ENCODE measurements at regions not wholly inside any gene's neighbourhood (a gene's known extent, or its start where the extent isn't known, plus 50 kb on each side); places are given as distances from the start of the nearest gene placed in this dataset.

DNA sequence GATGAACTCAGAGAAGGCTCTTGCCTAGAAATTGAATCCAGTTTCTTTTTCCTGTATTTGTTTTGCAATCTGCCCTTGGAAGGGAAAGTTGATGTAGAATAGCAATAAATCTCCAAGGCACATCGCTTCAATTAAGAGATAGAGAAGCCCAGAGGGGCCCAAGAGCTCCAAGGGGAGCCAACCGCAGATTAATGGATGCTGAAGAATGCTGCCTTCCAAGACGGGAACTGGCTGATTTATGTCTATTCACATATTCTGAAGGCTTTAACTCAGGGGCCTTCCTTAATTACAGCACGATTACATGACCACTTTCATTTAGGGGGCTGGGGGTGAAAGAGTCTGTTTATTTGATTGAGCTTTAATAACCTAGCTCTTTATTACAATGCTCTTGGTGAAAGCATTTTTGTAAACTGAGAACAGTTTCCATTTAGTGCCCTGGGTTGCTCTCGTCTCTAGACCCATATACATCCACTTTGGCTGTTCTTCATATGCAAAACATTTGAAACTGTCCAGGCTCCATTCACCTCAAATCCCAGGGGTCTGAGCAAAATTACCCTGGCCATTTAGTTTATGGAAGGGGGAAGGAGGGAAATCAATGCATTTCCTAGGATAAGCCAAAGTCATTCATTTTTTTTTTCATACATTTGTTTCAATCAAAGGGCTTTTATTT is 87.4 kb upstream of the CLDN14 start:
- Mint-ChIP-seq H3K9me3 (peaks cover 0 to 3% (median 0%) of the 10 kb centered on the region in 3 donors), H3K27ac (no peak overlapping the region), H3K27me3 (peaks cover 20% of the 10 kb centered on the region), H3K4me1 (no peaks in the 10 kb centered on the region), H3K36me3 (no peaks in the 10 kb centered on the region), H3K4me3 (no peak overlapping the region)

DNA sequence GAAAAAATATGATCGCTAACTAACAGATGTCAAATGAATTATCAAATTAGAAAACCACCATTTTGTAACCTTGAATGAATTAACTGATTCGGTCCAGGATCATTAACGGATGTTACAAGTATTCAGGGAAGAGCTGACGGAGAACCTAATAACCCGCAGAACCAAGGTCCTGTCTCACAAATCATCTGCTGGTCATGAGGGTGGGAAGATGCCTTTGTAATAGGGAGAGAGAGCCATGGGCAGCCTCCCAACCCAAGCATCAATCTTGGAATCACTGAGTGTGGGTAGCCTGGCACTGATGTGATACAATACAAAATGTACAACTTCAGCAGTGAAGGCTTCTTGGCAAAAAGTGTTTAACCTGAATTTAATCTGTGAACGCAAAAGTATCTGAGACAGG is 89.6 kb upstream of the CLDN14 start:
- H3K4me1 Mint-ChIP-seq = no peaks in the 10 kb centered on the region
- peaks cover 17% of the 10 kb centered on the region for H3K27me3 Mint-ChIP-seq
- H3K4me3 Mint-ChIP-seq = no peak overlapping the region
- no peak overlapping the region for H3K27ac Mint-ChIP-seq
- H3K36me3 Mint-ChIP-seq = no peaks in the 10 kb centered on the region
- peaks cover 0 to under 1% (median 0%) of the 10 kb centered on the region in 3 donors for H3K9me3 Mint-ChIP-seq

DNA sequence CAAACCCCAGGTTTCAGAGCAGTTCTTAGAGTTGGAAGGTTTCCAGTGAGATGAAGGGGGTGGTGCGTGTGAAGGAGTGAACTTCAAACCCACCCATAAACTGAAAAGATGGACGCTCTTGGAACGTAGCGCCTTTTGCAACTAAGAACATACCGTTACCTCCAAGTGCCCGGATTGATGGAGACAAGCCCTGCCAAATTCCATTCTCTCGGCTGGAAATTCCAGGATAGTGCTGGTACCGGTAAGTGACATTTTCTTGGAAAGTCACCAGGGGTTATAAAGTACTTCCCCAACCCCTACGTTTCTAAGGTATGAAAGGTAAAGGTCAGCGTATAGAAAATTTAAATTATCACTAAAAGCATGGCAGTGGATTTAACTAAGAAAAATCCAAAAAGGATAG is 91.6 kb upstream of the CLDN14 start:
- Mint-ChIP-seq H3K9me3 (no peaks in the 10 kb centered on the region), H3K36me3 (no peaks in the 10 kb centered on the region), H3K27me3 (peaks cover 9% of the 10 kb centered on the region), H3K4me1 (no peaks in the 10 kb centered on the region), H3K27ac (no peak overlapping the region), H3K4me3 (no peak overlapping the region)

DNA sequence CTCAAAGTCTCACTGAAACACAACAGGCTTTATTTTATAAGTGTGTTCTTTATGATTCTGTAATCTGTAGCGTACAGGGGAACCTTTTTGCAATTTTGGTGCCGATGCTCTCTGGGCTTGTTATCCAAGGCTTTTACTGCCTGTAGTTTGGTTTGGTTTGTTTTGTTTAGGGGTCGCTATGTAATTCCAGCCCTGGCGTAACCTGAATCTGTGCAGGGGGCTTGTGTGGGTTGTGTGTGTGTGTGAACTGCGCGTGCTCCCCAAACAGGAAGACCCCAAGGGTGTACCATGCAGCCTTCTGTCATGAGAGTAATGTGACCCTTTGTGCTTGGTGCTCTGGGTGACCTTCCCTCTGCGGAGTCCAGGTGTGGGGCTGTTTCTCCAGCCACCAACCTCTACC is 92.1 kb upstream of the CLDN14 start:
- no peaks in the 10 kb centered on the region for H3K9me3 Mint-ChIP-seq
- H3K36me3 Mint-ChIP-seq = no peaks in the 10 kb centered on the region
- H3K27me3 Mint-ChIP-seq = peaks cover 7% of the 10 kb centered on the region
- H3K4me1 Mint-ChIP-seq = peaks cover 0 to 3% (median 0%) of the 10 kb centered on the region in 3 donors
- no peak overlapping the region for H3K4me3 Mint-ChIP-seq
- no peak overlapping the region for H3K27ac Mint-ChIP-seq

DNA sequence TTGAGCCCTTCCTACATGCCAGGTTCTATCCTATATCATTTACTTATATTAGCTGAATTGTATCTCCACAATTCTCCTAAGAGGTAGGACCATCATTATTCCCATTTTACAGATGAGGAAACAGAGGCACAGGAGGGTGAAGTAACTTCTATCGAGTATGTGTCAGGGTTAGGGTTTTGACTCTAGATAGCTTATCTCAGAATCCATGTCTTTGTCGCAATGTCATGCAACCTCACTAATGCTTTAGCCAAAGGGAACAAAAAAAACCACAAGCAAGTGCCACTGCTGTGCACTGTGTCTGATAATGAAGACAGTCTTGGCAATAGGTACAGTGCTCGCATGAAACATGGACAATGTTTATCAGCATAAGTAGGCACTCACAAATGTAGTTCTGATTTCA is 95.4 kb upstream of the CLDN14 start:
- no peaks in the 10 kb centered on the region for H3K27me3 Mint-ChIP-seq
- no peaks in the 10 kb centered on the region for H3K36me3 Mint-ChIP-seq
- no peak overlapping the region for H3K27ac Mint-ChIP-seq
- H3K4me1 Mint-ChIP-seq = peaks cover 0 to 3% (median 0%) of the 10 kb centered on the region in 3 donors
- no peaks in the 10 kb centered on the region for H3K9me3 Mint-ChIP-seq
- H3K4me3 Mint-ChIP-seq = no peak overlapping the region

DNA sequence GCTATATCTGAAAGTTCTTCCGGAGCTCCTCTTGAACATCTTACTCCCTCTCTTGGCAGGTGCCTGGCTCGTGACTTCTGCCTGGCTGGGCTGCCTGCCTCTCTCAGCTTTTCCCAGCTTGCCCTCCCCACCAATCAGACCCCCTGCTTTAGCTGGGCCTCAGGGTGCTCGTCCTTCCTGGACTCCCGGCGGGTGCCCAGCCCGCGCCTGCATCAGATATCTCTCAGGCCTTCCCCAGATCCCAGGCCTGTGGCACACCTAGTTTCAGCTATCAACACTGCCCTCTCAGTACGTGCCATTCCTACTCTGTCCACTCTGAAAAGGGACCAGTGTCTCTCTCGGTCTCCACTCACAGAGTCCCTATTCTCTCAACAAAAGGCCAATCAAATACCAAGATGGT is 96.5 kb upstream of the CLDN14 start:
- Mint-ChIP-seq H3K9me3 (no peaks in the 10 kb centered on the region), H3K4me3 (no peak overlapping the region)

DNA sequence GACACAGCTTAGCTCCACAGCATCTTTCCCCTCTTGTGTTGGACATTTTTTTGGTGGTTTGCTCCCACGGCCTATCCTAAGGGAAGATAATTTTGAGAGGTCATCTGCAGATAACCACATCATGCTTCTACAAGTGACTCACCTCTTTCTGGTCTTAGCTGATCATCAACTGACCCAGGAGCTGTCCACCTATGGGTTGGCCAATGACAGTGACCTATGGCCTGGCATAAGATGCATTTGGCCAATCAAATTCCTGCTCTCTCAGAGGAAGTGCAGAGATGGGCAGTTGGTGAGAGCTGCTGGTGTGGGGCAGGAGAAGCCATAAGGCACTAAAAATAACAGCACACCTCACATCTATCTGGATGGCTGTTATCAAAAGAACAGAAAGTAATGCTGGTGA is 100.0 kb upstream of the CLDN14 start:
- Mint-ChIP-seq H3K4me3 (no peak overlapping the region), H3K27ac (no peak overlapping the region), H3K36me3 (no peaks in the 10 kb centered on the region), H3K4me1 (peaks cover 0 to 3% (median under 1%) of the 10 kb centered on the region in 3 donors), H3K9me3 (no peaks in the 10 kb centered on the region), H3K27me3 (peaks cover 4% of the 10 kb centered on the region)

More for the DNA sequence above, 96.5 kb upstream of the CLDN14 start:
- H3K4me1 Mint-ChIP-seq = peaks cover 0 to 3% (median 0%) of the 10 kb centered on the region in 3 donors
- no peaks in the 10 kb centered on the region for H3K36me3 Mint-ChIP-seq
- H3K27me3 Mint-ChIP-seq = peaks cover 2% of the 10 kb centered on the region
- H3K27ac Mint-ChIP-seq = no peak overlapping the region

DNA sequence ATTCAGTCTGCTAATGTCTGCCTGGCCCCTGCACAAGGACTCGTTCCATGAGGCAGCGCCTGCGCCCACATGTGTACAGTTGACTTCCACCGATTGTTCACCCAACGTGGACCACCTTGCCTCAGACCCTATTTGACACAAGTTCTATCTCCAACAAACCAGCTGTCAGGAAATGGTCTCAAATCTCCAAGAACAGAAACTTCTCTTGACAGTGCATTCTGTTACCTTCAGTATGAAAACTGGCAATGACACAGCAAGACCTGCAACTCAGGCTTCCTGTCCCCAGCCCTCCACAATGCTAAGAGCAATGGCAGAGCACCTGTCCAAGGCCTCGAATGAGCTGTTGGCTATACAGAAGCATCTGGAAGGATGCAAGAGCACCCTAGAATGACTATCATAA is 102.3 kb upstream of the CLDN14 start:
- Mint-ChIP-seq H3K4me1 (peaks cover 0 to 4% (median 0%) of the 10 kb centered on the region in 3 donors), H3K36me3 (no peaks in the 10 kb centered on the region), H3K9me3 (no peaks in the 10 kb centered on the region), H3K27ac (peak overlapping the region in 1 of 3 donors; percentile 67), H3K4me3 (no peak overlapping the region), H3K27me3 (peaks cover 4% of the 10 kb centered on the region)

DNA sequence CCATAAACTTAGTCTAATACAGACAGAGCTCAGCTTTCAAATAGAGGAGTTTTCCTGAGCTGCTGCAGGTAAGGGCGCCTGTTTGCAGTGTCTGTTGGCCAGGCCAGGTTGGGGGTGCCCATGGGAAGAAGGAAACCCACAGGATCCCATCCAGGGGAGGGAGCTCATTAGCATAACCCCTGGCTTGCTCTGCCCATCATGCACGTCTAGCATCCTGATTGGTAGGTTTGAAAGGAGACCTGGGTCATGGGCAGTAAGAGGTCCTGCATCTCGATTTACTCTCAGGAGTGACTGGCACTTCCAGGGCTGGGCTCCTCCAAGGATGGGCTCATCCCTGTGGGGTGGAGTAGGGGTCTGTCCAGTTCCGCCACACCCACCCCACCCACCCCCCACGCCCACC is 103.7 kb upstream of the CLDN14 start:
- peaks cover 0 to 4% (median 0%) of the 10 kb centered on the region in 3 donors for H3K4me1 Mint-ChIP-seq

DNA sequence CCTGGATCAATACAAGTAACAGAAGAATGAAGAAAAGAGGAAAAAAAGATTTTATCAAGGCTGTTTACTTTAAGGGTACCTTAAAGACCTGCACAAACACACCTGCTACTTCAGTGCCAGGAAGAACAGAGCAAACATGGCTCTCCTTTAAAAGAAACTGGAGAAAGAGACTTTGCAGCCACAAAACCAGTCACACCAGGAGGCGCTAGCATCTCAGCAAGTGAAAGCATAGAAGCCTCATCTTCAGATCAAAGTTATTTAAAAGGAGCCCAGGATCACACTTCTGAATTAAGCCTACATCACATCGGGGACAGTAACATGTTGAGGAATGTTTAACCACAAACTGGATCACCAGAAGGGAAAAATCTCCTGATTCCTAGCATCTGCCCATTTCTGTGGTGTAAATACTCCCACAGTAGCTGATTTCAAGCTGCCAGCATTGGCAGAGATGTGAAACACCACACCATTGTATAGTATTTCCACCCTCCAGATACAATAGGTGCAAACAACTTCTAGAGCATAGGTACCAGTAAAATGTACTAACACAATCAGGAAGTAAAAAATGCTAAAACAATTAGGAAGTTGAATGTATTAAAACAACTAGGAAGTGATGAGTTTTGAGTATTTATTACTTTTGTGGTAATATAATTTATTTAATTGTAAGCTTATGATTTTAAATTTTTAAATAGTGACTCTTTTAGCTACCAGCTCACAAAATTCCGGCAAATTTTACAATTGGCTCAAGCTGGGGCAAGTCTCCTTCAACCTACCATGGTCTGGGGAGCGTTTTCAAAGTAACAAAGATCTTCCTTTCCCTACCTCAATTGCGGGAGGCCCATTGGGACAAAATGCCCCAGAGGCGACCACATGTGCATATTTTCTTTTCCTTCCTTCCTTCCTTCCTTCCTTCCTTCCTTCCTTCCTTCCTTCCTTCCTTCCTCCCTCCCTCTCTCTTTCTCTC is 105.3 kb upstream of the CLDN14 start:
- no peak overlapping the region for H3K4me3 Mint-ChIP-seq
- peaks cover 0 to 4% (median 0%) of the 10 kb centered on the region in 3 donors for H3K4me1 Mint-ChIP-seq
- H3K36me3 Mint-ChIP-seq = no peaks in the 10 kb centered on the region
- peaks cover 4% of the 10 kb centered on the region for H3K27me3 Mint-ChIP-seq
- no peaks in the 10 kb centered on the region for H3K9me3 Mint-ChIP-seq
- H3K27ac Mint-ChIP-seq = no peak overlapping the region

More for the DNA sequence above, 103.7 kb upstream of the CLDN14 start:
- Mint-ChIP-seq H3K27ac (no peak overlapping the region), H3K36me3 (no peaks in the 10 kb centered on the region), H3K27me3 (peaks cover 4% of the 10 kb centered on the region), H3K9me3 (no peaks in the 10 kb centered on the region), H3K4me3 (no peak overlapping the region)

DNA sequence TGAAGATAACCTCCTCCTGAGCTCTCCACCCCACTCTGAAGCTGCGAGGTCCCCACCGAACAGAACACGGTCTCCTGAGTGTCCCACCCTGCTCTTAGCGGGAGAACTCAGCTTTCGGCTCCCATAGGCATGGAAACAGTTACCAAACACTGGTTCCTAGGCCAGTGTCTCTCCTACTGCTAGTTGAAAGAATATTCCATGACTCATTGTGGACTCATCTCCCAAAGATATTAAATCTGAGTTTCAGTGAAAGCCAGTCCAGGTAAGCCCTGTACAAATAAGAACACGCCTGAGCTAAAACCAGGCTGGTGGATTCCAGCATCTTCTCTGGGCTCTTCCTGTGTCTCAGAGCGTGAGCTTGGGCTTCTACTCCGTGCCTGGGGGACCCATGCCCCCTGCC is 107.5 kb upstream of the CLDN14 start:
- Mint-ChIP-seq H3K27me3 (peaks cover 2% of the 10 kb centered on the region), H3K4me1 (peaks cover 0 to 4% (median 0%) of the 10 kb centered on the region in 3 donors), H3K4me3 (no peak overlapping the region), H3K27ac (no peak overlapping the region), H3K9me3 (no peaks in the 10 kb centered on the region), H3K36me3 (no peaks in the 10 kb centered on the region)

DNA sequence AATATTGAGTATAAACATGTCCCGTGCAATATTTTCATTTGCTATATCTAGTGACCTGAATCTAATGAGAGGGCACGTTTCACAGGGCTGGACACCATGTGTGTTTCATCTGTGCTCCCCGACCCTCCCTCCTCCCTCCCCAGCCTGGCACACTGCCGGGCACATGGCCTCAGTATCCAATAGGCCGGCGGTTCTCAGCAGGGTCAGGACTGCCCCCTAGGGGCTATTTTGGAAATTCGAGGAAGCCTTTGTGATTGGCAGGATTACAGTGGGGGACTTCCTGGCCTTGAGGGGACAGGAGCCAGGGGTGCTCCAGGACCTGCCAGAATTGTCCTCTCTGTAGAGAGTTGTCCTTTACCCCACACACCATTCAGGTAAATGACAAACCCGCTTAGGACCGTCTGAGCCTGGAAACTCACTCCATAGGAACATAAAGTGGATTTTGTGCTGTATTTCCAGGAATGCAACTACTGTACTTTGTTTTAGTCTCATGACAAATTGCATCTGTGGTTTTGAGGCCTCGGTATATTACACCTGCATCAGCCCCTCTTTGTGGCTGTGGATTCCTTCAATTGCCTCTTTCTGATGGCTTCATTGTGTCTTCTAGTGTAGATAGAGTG is 109.5 kb upstream of the SIM2 start:
- H3K27ac Mint-ChIP-seq = no peak overlapping the region
- no peak overlapping the region for H3K4me3 Mint-ChIP-seq
- peaks cover 0 to 4% (median 0%) of the 10 kb centered on the region in 3 donors for H3K4me1 Mint-ChIP-seq
- no peaks in the 10 kb centered on the region for H3K36me3 Mint-ChIP-seq
- H3K27me3 Mint-ChIP-seq = peaks cover 2% of the 10 kb centered on the region
- H3K9me3 Mint-ChIP-seq = peaks cover 0 to 4% (median 0%) of the 10 kb centered on the region in 3 donors

DNA sequence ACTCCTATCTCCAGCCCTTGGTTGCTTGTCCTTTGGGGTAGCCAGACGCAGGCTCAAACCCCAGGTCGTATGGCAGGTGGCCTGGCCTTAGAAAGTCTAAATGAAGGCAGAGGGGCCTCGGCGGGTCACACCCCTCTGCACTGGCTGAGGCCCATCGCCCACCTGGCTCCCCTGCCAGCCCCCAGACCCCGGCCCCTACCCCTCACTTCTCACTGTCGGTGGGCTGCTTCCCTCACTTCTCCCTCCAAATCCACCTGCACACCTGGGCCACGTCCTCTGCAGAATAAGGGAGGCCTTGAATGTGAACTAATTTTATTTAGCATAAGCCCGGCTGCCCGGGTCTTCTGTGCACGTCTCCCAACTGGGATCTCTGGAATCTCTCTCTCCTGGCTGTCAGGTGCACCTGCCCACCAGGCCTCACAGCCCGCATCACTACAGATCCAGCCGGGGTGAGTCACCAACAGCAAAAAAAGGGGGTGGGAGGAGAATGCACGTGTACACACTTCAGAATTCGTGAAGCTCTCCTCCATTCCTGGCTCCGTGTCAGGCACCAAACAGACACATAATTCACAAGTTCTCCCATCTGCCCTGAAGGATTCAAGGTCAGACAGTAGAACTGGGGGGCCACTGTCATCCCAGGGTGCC is 107.5 kb upstream of the SIM2 start:
- no peaks in the 10 kb centered on the region for H3K36me3 Mint-ChIP-seq
- no peaks in the 10 kb centered on the region for H3K4me1 Mint-ChIP-seq
- H3K27me3 Mint-ChIP-seq = peaks cover 2% of the 10 kb centered on the region
- no peak overlapping the region for H3K27ac Mint-ChIP-seq
- H3K9me3 Mint-ChIP-seq = peaks cover 0 to 4% (median 0%) of the 10 kb centered on the region in 3 donors
- H3K4me3 Mint-ChIP-seq = no peak overlapping the region

DNA sequence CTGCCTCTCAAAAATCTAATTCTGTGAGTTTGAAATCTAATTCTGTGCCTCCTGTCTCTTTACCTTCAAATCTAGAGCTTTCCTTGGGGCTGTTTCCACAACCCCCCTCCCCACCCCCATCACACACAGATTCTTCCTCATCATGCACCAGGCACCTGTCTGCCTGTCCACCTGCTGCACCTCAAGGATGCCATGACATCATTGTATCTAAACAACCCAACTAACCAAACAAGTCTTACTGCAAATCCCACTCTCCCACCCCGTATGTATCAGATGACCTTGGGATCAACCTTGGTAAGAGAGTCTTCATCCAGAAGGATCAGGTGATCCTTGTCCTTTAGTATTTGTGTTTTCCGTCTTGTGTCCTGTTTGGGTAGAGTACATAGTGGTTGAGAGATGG is 102.7 kb upstream of the SIM2 start:
- H3K27me3 Mint-ChIP-seq = peaks cover 4% of the 10 kb centered on the region
- no peak overlapping the region for H3K4me3 Mint-ChIP-seq
- H3K36me3 Mint-ChIP-seq = no peaks in the 10 kb centered on the region
- H3K9me3 Mint-ChIP-seq = peaks cover 4 to 7% (median 7%) of the 10 kb centered on the region in 3 donors
- peak overlapping the region in 1 of 3 donors; percentile 24 for H3K27ac Mint-ChIP-seq
- no peaks in the 10 kb centered on the region for H3K4me1 Mint-ChIP-seq

DNA sequence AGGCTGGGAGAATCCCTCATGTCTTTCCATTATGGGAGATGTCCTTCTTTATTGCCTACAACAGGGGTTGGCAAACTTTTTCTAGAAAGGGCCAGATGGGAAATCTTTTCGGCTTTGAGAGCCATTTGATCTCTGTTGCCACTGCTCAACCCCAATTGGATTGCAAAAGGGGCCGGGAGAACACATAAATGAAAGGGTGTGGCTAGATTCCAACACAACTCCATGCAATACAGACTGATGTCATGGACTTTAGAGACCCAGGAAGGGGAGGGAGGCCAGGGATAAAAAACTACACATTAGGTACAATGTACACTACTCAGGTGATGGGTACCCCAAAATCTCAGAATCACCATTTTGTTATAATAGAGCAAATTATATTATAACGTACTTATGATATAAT is 97.6 kb upstream of the SIM2 start:
- no peak overlapping the region for H3K4me3 Mint-ChIP-seq
- peaks cover 4 to 7% (median 5%) of the 10 kb centered on the region in 3 donors for H3K9me3 Mint-ChIP-seq

More for the DNA sequence above, 97.6 kb upstream of the SIM2 start:
- Mint-ChIP-seq H3K27ac (no peak overlapping the region), H3K36me3 (no peaks in the 10 kb centered on the region), H3K27me3 (peaks cover 4% of the 10 kb centered on the region), H3K4me1 (no peaks in the 10 kb centered on the region)
